Fibroblast of the aortic adventitia (primary cell): ENCODE measurements at regions not wholly inside any gene's neighbourhood (a gene's known extent, or its start where the extent isn't known, plus 50 kb on each side); places are given as distances from the start of the nearest gene placed in this dataset.

Experiments
- DNase-seq: peaks from one replicate; pipeline ENCODE4 v3.0.0-alpha.2; 2010; ENCODE audit warnings: low read depth
- H3K4me3 ChIP-seq: 2 replicates; pipeline ENCODE4 v1.5.1; 2011; ENCODE audit warnings: low read depth, mild to moderate bottlenecking, control low read depth, low read length, moderate library complexity
- TF ChIP-seq, protein P1 (sequence below): IDR thresholded peaks from 2 replicates; pipeline ENCODE4 v1.5.1; 2011; ENCODE audit warnings: mild to moderate bottlenecking, low read length, control low read depth, inconsistent platforms; ENCODE audit not compliant: insufficient read depth

DNA sequence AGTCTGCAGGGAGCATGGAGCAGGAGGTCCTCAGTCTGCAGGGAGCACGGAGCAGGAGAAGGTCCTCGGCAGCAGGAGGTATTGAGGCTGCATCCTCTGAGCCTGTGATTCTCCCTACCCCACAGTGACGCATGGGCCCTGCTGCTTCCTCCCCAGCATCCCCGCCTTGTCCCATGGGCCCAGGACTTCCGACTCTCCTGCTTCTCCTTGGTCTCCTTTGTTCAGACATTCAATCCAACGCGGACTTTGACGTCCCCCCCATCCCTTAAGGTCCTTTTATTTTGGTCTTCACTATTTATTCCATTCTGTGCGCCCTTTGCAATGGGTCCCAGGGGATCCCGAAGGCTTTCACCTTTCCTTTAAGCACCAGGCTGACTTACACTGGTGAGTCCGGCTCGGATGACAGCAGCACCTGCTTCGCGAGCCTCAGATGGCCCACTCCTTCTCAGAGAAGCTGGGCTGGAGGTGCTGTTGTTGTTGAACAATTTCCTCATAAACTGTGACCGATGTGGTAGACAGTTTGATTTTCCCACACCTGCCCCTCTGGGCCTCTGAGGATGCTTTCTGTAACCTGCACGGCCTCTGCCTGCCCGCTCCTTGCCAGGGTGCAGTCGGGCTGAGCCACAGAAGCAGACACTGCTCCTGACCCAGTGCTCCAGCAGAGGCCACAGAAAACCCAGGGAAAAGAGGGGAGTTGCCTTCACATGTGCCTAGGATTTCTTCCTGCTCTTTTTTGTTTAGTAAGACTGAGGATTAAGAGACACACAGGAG lies 407.2 kb upstream of the SHH start:
- no peak overlapping the region for H3K4me3 ChIP-seq
- DNase-seq, result no peak
- TF ChIP-seq, protein P1, sequence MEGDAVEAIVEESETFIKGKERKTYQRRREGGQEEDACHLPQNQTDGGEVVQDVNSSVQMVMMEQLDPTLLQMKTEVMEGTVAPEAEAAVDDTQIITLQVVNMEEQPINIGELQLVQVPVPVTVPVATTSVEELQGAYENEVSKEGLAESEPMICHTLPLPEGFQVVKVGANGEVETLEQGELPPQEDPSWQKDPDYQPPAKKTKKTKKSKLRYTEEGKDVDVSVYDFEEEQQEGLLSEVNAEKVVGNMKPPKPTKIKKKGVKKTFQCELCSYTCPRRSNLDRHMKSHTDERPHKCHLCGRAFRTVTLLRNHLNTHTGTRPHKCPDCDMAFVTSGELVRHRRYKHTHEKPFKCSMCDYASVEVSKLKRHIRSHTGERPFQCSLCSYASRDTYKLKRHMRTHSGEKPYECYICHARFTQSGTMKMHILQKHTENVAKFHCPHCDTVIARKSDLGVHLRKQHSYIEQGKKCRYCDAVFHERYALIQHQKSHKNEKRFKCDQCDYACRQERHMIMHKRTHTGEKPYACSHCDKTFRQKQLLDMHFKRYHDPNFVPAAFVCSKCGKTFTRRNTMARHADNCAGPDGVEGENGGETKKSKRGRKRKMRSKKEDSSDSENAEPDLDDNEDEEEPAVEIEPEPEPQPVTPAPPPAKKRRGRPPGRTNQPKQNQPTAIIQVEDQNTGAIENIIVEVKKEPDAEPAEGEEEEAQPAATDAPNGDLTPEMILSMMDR, result no peak

DNA sequence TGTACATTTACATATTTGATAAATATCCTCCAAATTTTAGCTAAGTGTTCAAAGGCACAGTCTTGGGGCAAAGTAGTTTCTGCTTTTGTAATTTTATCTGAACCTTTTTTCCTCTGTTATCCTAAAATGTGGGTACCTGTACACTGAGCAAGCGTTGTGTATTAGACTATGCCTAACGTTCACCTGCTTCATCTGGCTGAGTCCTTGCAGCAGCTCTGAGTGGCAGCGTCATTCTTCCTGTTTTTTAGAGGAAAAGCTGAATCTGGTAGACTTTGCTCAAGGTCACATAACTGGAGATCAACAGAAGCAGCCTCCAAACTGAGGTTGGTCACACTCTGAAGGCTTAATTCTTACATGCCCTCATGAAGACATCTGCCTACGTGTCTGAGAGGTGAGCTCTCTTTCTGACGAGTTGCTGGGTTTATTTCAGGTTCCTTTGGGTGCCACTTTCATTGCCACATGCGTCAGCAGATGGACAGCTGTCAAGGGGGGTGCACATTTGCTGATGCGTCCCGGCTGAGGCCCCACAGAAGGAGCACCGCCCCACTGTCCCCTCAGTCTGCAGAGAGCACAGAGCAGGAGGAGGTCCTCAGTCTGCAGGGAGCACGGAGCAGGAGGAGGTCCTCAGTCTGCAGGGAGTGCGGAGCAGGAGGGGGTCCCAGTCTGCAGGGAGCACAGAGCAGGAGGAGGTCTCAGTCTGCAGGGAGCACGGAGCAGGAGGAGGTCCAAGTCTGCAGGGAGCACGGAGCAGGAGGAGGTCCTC lies 406.5 kb upstream of the SHH start:
- TF ChIP-seq, protein P1, result no peak
- no peak for DNase-seq
- H3K4me3 ChIP-seq, result no peak overlapping the region

DNA sequence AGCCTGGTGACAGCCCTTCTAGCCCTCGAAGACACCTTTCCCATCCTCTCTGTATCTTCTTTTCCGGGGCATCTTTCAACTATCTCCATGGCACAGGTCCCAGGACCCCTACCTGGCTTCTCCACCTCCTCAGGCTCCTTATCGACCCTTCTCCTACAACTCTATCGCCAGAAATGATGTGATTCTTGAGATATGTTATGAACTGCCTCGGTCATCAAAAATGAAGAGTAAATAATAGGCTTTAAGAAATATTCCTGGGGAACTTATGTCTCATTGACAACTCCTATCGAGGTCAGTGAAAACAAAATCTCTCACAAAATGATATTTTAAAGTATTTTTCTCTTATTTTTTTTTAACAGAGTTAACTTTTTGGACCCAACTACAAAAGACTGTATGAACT lies 405.5 kb upstream of the SHH start:
- H3K4me3 ChIP-seq, result no peak overlapping the region
- TF ChIP-seq, protein P1, result no peak
- no peak for DNase-seq

DNA sequence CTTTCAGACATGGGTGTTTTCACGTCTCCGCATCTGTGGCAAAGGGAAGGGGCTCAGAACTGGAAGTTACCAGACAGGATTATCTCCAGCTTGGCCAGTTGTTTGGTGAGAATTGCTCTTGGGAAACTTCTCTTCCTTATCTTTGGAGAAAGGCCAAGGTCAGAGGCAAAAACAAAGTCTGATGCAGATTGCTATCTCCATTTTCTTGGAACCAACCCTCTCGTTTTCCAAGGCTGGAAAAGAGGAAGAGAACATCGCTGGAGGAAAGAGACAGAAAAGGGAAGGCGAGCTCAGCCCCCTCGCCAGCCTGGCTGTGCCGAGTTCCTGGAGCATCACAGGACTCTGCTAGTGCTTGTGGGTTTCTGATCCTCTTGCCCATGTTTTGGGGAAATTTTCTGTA lies 396.8 kb upstream of the SHH start:
- TF ChIP-seq, protein P1, result no peak
- no peak for DNase-seq
- H3K4me3 ChIP-seq, result no peak overlapping the region

DNA sequence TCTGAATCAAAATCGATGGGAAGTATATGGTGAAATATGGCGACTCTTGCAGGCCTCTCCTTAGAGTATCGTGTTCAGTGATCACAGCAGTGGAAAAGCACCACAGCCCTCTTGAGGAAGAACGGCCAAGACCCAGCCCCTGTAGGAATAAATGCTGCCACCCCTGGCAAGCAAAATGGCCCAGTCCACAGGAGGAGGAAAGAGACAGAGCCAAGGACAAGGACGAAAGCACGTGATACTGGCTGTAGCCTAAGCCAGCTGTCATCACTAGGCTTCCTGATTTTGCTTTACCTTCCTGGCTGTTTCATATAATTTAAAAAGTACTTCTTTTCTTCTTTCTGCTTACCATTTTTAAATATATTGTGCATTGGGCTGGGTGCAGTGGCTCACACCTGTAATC lies 395.0 kb upstream of the SHH start:
- TF ChIP-seq, protein P1, result no peak
- H3K4me3 ChIP-seq, result no peak overlapping the region
- DNase-seq, result no peak

DNA sequence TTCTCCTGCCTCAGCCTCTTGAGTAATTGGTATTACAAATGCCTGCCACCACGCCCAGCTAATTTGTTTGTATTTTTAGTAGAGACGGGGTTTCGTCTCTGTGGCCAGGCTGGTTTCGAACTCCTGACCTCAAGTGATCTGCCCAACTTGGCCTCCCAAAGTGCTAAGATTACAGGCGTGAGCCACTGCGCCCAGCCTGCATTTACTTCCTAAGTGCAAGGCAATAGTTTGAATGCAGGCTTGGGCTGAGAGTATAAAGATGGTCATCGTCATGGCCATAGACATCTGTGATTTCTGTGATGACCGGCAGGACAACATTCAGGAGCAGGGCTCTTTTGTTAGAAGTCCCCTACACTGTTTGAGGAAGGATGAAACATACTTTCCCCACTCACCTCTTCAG lies 393.9 kb upstream of the SHH start:
- no peak overlapping the region for H3K4me3 ChIP-seq
- no peak for DNase-seq
- TF ChIP-seq, protein P1, result no peak

DNA sequence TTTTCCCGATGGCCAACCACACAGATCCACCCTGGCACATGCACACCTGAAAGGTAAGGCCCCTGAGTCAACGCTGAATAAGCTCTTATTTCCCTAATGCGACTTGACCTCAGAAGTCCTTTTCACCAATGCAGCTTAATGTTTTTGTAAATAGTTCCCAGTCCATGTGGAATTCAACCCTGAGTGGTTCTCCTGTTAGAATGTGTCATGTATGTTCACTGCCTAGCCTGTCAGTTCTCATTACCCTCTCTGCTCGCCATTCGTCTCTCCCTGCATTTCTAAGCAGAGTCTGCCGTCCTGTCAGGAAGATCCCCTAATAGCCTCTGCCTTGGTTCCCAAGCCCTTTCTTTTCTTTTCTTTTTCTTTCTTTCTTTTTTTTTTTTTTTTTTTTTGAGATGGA lies 392.6 kb upstream of the SHH start:
- TF ChIP-seq, protein P1, result no peak
- no peak overlapping the region for H3K4me3 ChIP-seq
- DNase-seq, result no peak
